T-cell (primary cell): ENCODE measurements at regions not wholly inside any gene's neighbourhood (a gene's known extent, or its start where the extent isn't known, plus 50 kb on each side); places are given as distances from the start of the nearest gene placed in this dataset.
"Not testable (repeated sequence)": the region's sequence is repeated elsewhere in the genome, so short reads cannot be mapped to it uniquely, and the experiment has no call there.

Experiments
- ATAC-seq, 4 experiments: fragments of 200-7000 bp in 3 of 4; fragments of 150-1000 bp in 1 of 4; cut with Tn5 transposase; replicated peaks in 1 of 4; 1 replicate in 3 of 4; 2 replicates in 1 of 4; pipeline ENCODE4 v1.10.0; 2021; ENCODE audit warnings: moderate library complexity in 3 of 4, mild to moderate bottlenecking in 2 of 4, moderate number of reproducible peaks in 1 of 4
- CTCF ChIA-PET, 2 donors: fragments of 300-600 bp; sonication (Branson Sonifier 250); formaldehyde crosslinking; loops; one replicate each; lab custom pipeline; 2022; ENCODE audit warnings: antibody characterized with exemption in 2 of 2; lab: Charles Lee
- POLR2A ChIA-PET, 2 donors: fragments of 300-600 bp; sonication (Branson Sonifier 250); formaldehyde crosslinking; loops; one replicate each; lab custom pipeline; 2022; ENCODE audit warnings: antibody characterized with exemption in 2 of 2; lab: Charles Lee
- DNase-seq, 35 experiments: peaks; one replicate each; pipeline versions ENCODE4 v3.0.0 to v3.0.0-alpha.2; 2013 to 2023
- H3K27ac ChIP-seq: one replicate; pipeline ENCODE4 v1.5.1; 2013; ENCODE audit warnings: low read length
- H3K27me3 ChIP-seq, 2 experiments: replicated peaks in 1 of 2; 1 replicate in 1 of 2; 2 replicates in 1 of 2; pipeline versions ENCODE4 v1.6.1 to v1.7.0; 2013; ENCODE audit warnings: low read length in 1 of 2, mixed read lengths in 1 of 2; ENCODE audit not compliant: control insufficient read depth in 2 of 2, insufficient read depth in 2 of 2; ENCODE audit errors: extremely low read depth in 1 of 2
- H3K36me3 ChIP-seq, 2 donors: 1 replicate in 1 of 2; 2 replicates in 1 of 2; pipeline versions ENCODE4 v1.6.1 to v1.7.0; 2013; ENCODE audit warnings: low read length in 1 of 2; ENCODE audit not compliant: control insufficient read depth in 2 of 2, insufficient read depth in 1 of 2; ENCODE audit errors: extremely low read depth in 1 of 2
- H3K4me1 ChIP-seq, 2 experiments: 1 replicate in 1 of 2; 2 replicates in 1 of 2; pipeline versions ENCODE4 v1.6.1 to v1.7.0; 2013; ENCODE audit warnings: low read length in 2 of 2, mixed read lengths in 1 of 2; ENCODE audit not compliant: insufficient read depth in 2 of 2, control insufficient read depth in 1 of 2; ENCODE audit errors: extremely low read depth in 1 of 2
- H3K4me3 ChIP-seq, 2 donors: 1 replicate in 1 of 2; 2 replicates in 1 of 2; pipeline versions ENCODE4 v1.5.1 to v1.7.0; 2013; ENCODE audit warnings: mild to moderate bottlenecking in 2 of 2, low read length in 1 of 2, moderate library complexity in 1 of 2; ENCODE audit not compliant: control insufficient read depth in 1 of 2; ENCODE audit errors: extremely low read depth in 1 of 2
- H3K9me3 ChIP-seq: 2 replicates; pipeline ENCODE4 v1.7.0; 2013
- H3K27ac Mint-ChIP-seq, 2 donors: one replicate each; pipeline ENCODE4 v1.8.0; 2020 to 2021; ENCODE audit warnings: mild to moderate bottlenecking in 2 of 2, mixed read lengths in 2 of 2
- H3K27me3 Mint-ChIP-seq, 2 donors: one replicate each; pipeline ENCODE4 v1.8.0; 2021 to 2022; ENCODE audit warnings: mixed read lengths in 2 of 2
- H3K36me3 Mint-ChIP-seq: one replicate; pipeline ENCODE4 v1.8.0; 2021; ENCODE audit warnings: mixed read lengths
- H3K4me1 Mint-ChIP-seq, 3 donors: one replicate each; pipeline ENCODE4 v1.8.0; 2020 to 2022; ENCODE audit warnings: mixed read lengths in 3 of 3, mild to moderate bottlenecking in 1 of 3
- H3K4me3 Mint-ChIP-seq, 3 donors: one replicate each; pipeline ENCODE4 v1.8.0; 2020 to 2022; ENCODE audit warnings: mild to moderate bottlenecking in 3 of 3, mixed read lengths in 3 of 3, moderate library complexity in 3 of 3
- H3K9me3 Mint-ChIP-seq, 3 donors: one replicate each; pipeline ENCODE4 v1.8.0; 2020 to 2022; ENCODE audit warnings: mixed read lengths in 3 of 3
- WGBS: methylation state at CpG from one replicate; pipeline ENCODE4 v1.1.5; 2013; ENCODE audit warnings: missing lambda C conversion rate; ENCODE audit not compliant: insufficient coverage; 5-methylcytosine and 5-hydroxymethylcytosine counted together

DNA sequence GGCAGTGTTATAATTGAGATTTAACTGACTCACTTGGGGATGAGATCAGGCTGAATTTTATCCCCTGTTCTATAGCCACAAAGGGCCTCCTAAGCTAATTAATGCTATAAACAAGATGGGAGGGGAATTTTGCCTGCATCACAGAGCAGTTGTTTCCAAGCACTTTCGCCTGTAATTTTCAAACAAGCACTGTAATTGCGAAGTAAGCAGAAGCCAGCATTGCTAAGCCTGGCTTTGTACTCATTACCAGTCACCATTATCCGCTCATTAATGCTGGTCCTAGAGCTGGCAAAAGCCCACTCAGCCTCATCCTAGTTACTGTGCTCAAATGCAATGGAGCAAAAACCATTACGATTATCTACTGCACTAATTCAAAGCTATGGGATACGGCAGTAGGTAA is 356.6 kb upstream of the UBE2E2 start:
- DNase-seq (no peak), ATAC-seq (no peak)
- no peaks in the 10 kb centered on the region for H3K36me3 Mint-ChIP-seq
- H3K4me1 Mint-ChIP-seq, result no peaks in the 10 kb centered on the region
- peaks cover 2 to 4% (median 3%) of the 10 kb centered on the region in 3 donors for H3K9me3 Mint-ChIP-seq
- no peak overlapping the region for H3K4me3 Mint-ChIP-seq
- POLR2A ChIA-PET, result no interaction called here
- no peaks in the 10 kb centered on the region for H3K4me1 ChIP-seq
- no peaks in the 10 kb centered on the region for H3K27me3 Mint-ChIP-seq
- H3K27me3 ChIP-seq, result no peaks in the 10 kb centered on the region
- H3K9me3 ChIP-seq, result no peaks in the 10 kb centered on the region
- no peak overlapping the region for H3K27ac Mint-ChIP-seq
- no peak overlapping the region for H3K27ac ChIP-seq
- no peaks in the 10 kb centered on the region for H3K36me3 ChIP-seq
- WGBS, result 69% methylated on average over 3 of the region's 5 CpGs
- CTCF ChIA-PET, result no interaction called here
- no peak overlapping the region for H3K4me3 ChIP-seq

DNA sequence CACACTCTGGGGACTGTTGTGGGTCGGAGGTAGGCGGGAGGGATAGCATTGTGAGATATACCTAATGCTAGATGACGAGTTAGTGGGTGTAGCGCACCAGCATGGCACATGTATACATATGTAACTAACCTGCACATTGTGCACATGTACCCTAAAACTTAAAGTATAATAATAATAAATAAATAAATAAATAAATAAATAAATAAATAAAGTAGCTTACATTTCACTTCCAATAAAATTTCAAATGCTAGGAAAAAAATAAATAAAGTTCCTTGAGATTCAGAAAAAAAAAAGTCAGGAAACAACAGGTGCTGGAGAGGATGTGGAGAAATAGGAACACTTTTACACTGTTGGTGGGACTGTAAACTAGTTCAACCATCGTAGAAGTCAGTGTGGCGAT is 353.5 kb upstream of the UBE2E2 start:
- CTCF ChIA-PET, H3K27ac ChIP-seq, H3K4me1 Mint-ChIP-seq, H3K27me3 Mint-ChIP-seq, DNase-seq, H3K36me3 ChIP-seq, H3K27me3 ChIP-seq, H3K36me3 Mint-ChIP-seq, ATAC-seq, H3K9me3 ChIP-seq, H3K4me3 Mint-ChIP-seq, H3K4me1 ChIP-seq, H3K27ac Mint-ChIP-seq, POLR2A ChIA-PET, H3K9me3 Mint-ChIP-seq, H3K4me3 ChIP-seq: not testable (repeated sequence)
- WGBS, result no CpG with 5 or more reads among the region's 6 CpGs

DNA sequence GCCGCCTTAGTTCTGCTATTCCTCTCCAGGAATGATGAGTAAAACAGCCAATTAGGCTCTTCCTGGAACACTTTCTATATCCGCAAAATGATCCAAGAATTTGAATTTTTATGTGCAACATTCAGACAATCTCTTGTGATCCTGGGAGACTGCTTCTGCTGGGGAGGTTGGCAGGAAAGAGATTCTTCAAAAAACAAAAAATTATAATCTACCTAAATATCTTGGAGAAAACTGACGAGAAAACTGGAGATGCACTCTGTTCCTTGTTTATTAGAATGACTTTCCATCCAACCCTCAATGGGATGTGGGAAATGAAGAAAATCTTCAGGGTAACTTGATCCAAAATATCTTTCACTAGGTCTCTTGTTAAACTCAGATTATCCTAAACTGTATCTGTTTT is 346.3 kb upstream of the UBE2E2 start:
- Histone ChIP-seq H3K4me3 (no peak overlapping the region), H3K36me3 (no peaks in the 10 kb centered on the region), H3K27ac (no peak overlapping the region), H3K9me3 (no peaks in the 10 kb centered on the region), H3K4me1 (no peaks in the 10 kb centered on the region), H3K27me3 (no peaks in the 10 kb centered on the region)
- Mint-ChIP-seq H3K4me1 (no peaks in the 10 kb centered on the region), H3K36me3 (no peaks in the 10 kb centered on the region), H3K9me3 (peaks cover 0 to 7% (median 2%) of the 10 kb centered on the region in 3 donors), H3K4me3 (no peak overlapping the region), H3K27ac (no peak overlapping the region), H3K27me3 (no peaks in the 10 kb centered on the region)
- ATAC-seq, result no peak
- POLR2A ChIA-PET, result no interaction called here
- CTCF ChIA-PET, result no interaction called here
- no CpG with 5 or more reads among the region's 3 CpGs for WGBS
- no peak for DNase-seq

DNA sequence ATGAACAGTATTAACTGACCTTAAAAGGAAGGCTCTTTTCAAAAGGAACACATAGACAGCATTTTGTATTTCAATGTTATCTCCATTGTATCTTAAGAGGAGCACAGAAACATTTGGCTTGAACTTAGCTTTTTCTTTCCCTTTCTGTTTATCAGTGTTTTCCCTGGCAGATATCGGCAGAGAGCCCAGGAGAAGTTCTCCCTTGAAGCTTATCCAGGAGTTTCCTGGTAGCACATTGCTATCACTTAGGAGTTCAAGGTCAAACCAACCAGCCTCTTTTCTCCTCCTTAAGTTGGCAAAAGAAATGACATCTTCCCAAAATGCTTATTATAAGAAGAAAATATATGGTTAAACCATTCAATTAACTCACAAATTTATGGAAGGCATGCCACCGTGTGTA is 344.6 kb upstream of the UBE2E2 start:
- H3K27me3 Mint-ChIP-seq, result no peaks in the 10 kb centered on the region
- CTCF ChIA-PET, result no interaction called here
- H3K27ac Mint-ChIP-seq, result no peak overlapping the region

DNA sequence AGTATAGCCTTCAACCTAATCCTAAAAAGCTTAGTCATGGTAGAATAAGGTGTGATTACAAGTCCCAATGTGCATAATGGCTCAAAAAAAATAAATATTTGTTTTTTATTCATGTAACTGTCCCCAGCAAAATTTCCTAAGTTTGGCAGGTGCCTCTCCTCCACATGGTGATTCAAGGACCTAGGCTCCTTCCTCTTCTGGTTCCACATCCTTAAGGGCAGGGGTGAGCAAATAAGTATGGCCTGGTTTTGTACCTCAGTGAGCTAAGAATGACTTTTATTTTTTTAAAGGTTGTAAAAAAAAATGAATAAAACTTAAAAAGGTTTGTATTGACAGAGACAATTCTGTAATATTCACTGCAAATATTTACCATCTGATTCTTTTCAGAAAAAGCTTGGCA is 343.5 kb upstream of the UBE2E2 start:
- no peaks in the 10 kb centered on the region for H3K4me1 Mint-ChIP-seq
- POLR2A ChIA-PET, result no interaction called here
- H3K9me3 Mint-ChIP-seq, result peaks cover 0 to 3% (median 0%) of the 10 kb centered on the region in 3 donors
- H3K4me1 ChIP-seq, result no peaks in the 10 kb centered on the region
- H3K27ac Mint-ChIP-seq, result no peak overlapping the region
- DNase-seq (no peak), ATAC-seq (no peak)
- H3K27ac ChIP-seq, result no peak overlapping the region
- H3K36me3 ChIP-seq, result no peaks in the 10 kb centered on the region
- no peaks in the 10 kb centered on the region for H3K9me3 ChIP-seq
- no peaks in the 10 kb centered on the region for H3K36me3 Mint-ChIP-seq
- H3K4me3 Mint-ChIP-seq, result no peak overlapping the region
- H3K4me3 ChIP-seq, result no peak overlapping the region
- CTCF ChIA-PET, result no interaction called here
- no peaks in the 10 kb centered on the region for H3K27me3 ChIP-seq
- H3K27me3 Mint-ChIP-seq, result no peaks in the 10 kb centered on the region

More for the DNA sequence above, 344.6 kb upstream of the UBE2E2 start:
- no peak overlapping the region for H3K27ac ChIP-seq
- DNase-seq, result no peak
- H3K4me1 ChIP-seq, result no peaks in the 10 kb centered on the region
- ATAC-seq, result no peak
- no peaks in the 10 kb centered on the region for H3K9me3 ChIP-seq
- no peak overlapping the region for H3K4me3 Mint-ChIP-seq
- POLR2A ChIA-PET, result no interaction called here
- H3K36me3 ChIP-seq, result no peaks in the 10 kb centered on the region
- H3K36me3 Mint-ChIP-seq, result no peaks in the 10 kb centered on the region
- WGBS, result no CpG with 5 or more reads among the region's 2 CpGs
- no peak overlapping the region for H3K4me3 ChIP-seq
- no peaks in the 10 kb centered on the region for H3K4me1 Mint-ChIP-seq
- H3K9me3 Mint-ChIP-seq, result peaks cover 0 to 3% (median 2%) of the 10 kb centered on the region in 3 donors
- H3K27me3 ChIP-seq, result no peaks in the 10 kb centered on the region

DNA sequence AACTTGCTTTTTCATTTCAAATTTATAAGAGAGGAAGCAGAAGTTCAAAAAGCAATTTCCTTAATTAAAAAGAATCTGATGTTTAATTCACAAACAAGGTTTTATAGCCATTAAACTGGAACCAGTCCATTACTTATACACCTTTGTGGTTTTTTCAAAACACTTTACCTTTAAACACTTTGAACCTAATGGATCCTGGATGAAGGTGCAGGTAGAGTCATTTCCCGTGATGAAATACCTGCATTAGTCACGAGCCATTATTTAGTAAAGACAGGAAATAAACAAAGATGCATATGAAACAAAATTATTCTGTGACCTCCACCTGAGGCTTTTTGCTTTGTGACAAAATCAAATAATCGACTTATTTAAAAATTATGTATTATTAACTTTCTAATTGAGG is 341.7 kb upstream of the UBE2E2 start:
- no peaks in the 10 kb centered on the region for H3K36me3 Mint-ChIP-seq
- no peaks in the 10 kb centered on the region for H3K27me3 Mint-ChIP-seq
- H3K9me3 ChIP-seq, result no peaks in the 10 kb centered on the region
- POLR2A ChIA-PET, result no interaction called here
- no peaks in the 10 kb centered on the region for H3K4me1 ChIP-seq
- H3K27ac Mint-ChIP-seq, result no peak overlapping the region
- H3K36me3 ChIP-seq, result no peaks in the 10 kb centered on the region
- DNase-seq (no peak), ATAC-seq (no peak)
- WGBS, result no CpG with 5 or more reads among the region's 3 CpGs
- H3K27ac ChIP-seq, result no peak overlapping the region
- H3K9me3 Mint-ChIP-seq, result peaks cover 0 to 3% (median 0%) of the 10 kb centered on the region in 3 donors
- CTCF ChIA-PET, result no interaction called here
- H3K4me1 Mint-ChIP-seq, result no peaks in the 10 kb centered on the region
- no peak overlapping the region for H3K4me3 Mint-ChIP-seq
- no peaks in the 10 kb centered on the region for H3K27me3 ChIP-seq
- H3K4me3 ChIP-seq, result no peak overlapping the region

DNA sequence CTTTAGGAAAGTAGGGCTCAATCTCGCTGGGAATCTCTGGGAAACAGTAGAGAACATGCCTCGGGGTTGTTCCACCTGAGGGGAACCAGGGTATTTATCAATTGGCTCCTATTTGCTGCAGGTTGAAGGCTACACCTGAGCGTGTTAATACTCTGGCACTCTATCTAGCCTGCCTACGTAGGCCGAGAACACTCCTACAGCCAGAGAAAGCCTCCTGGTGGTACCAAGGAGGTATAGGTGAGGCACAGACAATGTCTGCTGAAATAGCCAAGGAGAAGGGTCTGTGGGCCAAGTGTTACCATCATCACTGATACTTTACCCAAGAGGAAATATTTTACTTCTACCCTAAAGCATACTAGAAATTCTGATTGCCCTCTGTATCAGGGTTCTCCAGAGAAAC is 341.0 kb upstream of the UBE2E2 start:
- Mint-ChIP-seq H3K4me3 (no peak overlapping the region), H3K4me1 (no peaks in the 10 kb centered on the region), H3K27me3 (no peaks in the 10 kb centered on the region), H3K36me3 (no peaks in the 10 kb centered on the region), H3K27ac (no peak overlapping the region), H3K9me3 (no peaks in the 10 kb centered on the region)
- Histone ChIP-seq H3K9me3 (no peaks in the 10 kb centered on the region), H3K27me3 (no peaks in the 10 kb centered on the region), H3K4me1 (no peaks in the 10 kb centered on the region), H3K27ac (no peak overlapping the region), H3K36me3 (no peaks in the 10 kb centered on the region), H3K4me3 (no peak overlapping the region)
- ChIA-PET CTCF (no interaction called here), POLR2A (no interaction called here)
- DNase-seq (no peak), ATAC-seq (no peak)
- 56% methylated on average over 2 of the region's 5 CpGs for WGBS
